GF-D8 (cell line): ENCODE measurements at regions not wholly inside any gene's neighbourhood (a gene's known extent, or its start where the extent isn't known, plus 50 kb on each side); places are given as distances from the start of the nearest gene placed in this dataset.
"Not testable (repeated sequence)": the region's sequence is repeated elsewhere in the genome, so short reads cannot be mapped to it uniquely, and the experiment has no call there.

ENCODE experiments used
- DNase-seq: peaks from one replicate; lab custom pipeline; 2025; lab: John Stamatoyannopoulos, UW

DNA sequence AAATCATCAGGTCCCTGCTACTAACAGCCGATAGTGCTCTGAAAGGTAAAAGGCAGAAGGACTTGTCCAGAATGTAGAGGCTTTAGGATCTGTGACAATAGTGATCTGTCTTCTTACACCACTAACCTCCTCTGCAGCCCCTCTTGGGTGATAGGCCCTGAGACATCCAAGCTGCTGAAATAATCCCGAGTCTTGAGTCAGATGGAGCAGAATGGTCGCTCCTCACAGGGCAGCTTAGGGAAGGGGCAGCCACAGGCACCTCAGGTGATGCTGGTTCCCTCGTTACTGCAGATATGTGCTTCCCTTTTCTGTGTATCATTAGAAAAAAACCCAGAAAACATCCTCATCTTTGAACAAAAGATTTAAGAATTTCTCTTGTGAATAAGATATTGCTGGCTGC, 157.1 kb upstream of the DLX2 start:
- DNase-seq: no peak

GRCh38 chr2:172260336-172260735, 157.6 kb upstream of the DLX2 start:
- no peak for DNase-seq

DNA sequence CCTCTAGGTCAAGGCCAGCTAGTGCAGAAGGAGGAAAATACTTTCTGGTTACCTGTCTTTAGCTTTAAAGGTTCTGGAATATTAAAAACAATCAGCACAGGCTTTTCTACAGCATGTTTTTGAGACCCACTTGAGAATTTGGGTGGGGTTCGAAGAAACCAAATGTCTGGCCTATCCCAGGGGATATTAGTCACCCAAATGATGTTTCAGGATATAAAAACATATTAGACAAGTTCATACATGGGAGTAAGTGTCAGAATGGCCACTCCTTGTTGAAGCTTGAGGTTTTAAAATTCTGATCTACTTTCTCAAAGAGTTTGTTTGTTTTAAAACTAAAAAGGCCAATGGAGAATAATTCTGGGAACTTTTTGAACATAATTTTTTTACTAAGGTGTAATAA, 158.6 kb upstream of the DLX2 start:
- no peak for DNase-seq

- DNase-seq: no peak
Observed at GRCh38 chr2:172262486-172262885, 159.8 kb upstream of the DLX2 start.

- DNase-seq: not testable (repeated sequence)
Observed at GRCh38 chr2:172264820-172265219, 162.1 kb upstream of the DLX2 start.

DNA sequence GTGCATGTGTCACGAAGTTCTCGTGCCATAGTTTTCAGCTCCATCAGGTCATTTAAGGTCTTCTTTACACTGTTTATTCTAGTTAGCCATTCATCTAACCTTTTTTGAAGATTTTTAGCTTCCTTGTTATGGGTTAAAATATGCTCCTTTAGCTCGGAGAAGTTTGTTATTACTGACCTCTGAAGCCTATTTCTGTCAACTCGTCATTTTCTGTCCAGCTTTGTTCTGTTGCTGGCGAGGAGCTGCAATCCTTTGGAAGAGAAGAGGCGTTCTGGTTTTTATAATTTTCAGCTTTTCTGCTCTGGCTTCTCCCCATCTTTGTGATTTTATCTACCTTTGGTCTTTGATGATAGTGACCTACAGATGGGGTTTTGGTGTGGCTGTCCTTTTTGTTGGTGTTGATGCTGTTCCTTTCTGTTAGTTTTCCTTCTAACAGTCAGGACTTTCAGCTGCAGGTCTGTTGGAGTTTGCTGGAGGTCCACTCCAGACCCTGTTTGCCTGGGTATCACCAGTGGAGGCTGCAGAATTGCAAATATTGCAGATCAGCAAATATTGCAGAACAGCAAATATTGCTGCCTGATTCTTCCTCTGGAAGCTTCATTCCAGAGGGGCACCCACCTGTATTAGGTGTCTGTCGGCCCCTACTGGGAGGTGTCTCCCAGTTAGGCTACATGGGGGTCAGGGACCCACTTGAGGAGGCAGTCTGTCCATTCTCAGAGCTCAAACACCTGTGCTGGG, 157.7 kb upstream of the ITGA6 start:
- not testable (repeated sequence) for DNase-seq

GRCh38 chr2:172270278-172271079, 156.9 kb upstream of the ITGA6 start:
- DNase-seq: no peak

DNA sequence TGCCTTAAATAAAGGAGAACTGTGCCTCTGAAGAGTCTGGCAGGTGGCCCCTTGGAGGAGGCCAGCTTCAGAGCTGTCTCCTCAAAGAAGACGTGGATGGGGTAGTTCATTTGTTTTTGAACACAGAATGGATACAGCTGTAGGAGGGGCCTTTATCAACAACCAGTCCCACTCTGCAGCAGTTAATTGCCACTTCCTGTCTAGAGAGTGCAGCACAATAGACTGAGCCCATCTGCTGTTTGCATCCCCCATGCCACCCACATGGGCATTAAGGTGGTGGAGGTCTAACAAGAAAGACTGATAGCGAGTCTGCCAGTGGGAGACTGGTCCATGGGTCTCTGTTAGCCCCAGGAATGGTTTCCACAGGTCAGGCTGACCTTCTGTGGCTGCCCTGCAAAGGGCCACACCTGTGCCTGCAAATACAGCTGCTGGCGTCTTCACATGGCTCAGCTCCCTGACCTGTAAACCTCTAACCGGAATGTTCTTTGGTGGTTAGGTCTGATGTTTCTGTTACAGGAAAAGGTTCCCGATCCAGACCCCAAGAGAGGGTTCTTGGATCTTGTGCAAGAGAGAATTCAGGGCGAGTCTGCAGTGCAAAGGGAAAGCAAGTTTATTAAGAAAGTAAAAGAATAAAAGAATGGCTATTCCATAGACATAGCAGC, 153.3 kb upstream of the ITGA6 start:
- DNase-seq: no peak

DNA sequence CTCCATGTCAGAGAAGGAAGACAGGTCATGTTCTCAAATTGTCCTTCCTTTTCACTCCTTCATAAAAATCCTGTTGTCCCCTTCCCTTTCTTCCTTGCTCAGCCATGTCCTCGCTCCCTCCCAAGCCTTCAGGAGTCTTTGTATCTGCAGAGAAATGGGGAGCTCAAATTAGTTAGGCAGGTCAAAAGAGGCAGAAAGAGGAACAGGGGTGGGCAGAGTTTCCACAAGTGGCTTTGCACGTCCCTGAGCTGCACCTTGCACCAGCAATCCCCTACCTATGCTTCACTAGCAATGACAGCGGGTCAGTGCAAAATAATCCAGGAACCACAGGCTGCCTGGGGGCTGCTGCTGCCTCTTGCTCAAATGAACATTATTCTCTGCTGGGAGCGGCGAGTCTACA, 152.1 kb upstream of the ITGA6 start:
- no peak for DNase-seq

- DNase-seq: no peak
Observed at GRCh38 chr2:172276961-172277360, 150.4 kb upstream of the ITGA6 start.

DNA sequence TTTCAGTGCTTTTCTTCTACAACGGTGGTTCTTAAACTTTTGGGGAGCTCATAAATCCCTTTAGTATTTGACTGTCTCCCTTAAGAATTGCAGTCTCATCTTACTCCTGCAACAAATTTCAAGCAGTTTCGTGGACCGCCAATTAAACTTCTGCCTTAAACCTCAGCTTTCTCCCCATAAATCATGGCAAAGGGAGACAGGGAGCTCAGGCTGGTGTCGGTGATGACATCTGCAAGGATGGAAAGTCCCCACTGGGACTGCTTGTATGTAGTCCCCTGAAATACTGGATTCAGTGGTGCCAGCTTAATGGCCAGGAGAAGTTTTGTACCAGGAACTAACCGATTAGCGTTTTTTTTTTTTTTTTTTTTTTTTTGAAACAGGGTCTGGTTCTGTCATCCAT, 148.7 kb upstream of the ITGA6 start:
- no peak for DNase-seq

DNA sequence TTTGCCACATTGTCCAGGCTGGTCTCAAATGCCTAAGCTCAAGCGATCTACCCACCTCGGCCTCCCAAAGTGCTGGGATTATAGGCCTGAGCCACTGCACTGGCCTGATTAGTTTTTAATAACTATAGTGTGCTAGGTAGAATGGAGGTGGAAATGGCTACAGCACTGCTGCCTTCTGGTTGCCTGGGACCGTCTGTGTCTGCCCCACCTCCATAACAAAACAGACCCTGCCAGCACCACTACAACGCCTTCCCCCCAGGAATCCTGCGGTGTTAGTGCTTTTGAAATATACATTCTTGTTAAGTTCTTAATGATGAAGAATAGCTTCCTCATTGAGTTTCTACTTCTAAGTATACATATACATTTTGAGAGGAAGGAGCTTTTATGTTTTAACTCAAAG, 148.2 kb upstream of the ITGA6 start:
- DNase-seq: no peak

DNA sequence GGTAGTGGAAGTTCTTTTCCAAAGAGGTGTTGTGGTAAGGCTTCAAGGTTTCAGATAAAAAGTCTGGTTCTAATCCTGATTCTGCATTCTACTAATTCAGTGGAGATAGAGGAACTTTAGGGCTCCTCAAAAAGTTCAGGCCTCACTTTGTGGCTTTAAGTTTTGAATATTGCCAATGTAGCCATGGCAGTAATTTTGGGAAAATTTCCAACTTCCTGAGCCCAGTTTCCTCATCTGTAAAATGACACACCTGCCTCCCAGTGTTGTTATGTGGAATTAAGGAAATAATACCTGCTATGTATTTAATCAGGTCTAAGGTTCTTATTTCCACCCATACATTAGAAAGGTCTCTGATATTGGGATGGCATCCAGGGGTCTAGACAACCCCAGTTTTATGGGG, 147.6 kb upstream of the ITGA6 start:
- no peak for DNase-seq

GRCh38 chr2:172280571-172281361, 146.6 kb upstream of the ITGA6 start:
- peak; percentile 60 for DNase-seq

DNA sequence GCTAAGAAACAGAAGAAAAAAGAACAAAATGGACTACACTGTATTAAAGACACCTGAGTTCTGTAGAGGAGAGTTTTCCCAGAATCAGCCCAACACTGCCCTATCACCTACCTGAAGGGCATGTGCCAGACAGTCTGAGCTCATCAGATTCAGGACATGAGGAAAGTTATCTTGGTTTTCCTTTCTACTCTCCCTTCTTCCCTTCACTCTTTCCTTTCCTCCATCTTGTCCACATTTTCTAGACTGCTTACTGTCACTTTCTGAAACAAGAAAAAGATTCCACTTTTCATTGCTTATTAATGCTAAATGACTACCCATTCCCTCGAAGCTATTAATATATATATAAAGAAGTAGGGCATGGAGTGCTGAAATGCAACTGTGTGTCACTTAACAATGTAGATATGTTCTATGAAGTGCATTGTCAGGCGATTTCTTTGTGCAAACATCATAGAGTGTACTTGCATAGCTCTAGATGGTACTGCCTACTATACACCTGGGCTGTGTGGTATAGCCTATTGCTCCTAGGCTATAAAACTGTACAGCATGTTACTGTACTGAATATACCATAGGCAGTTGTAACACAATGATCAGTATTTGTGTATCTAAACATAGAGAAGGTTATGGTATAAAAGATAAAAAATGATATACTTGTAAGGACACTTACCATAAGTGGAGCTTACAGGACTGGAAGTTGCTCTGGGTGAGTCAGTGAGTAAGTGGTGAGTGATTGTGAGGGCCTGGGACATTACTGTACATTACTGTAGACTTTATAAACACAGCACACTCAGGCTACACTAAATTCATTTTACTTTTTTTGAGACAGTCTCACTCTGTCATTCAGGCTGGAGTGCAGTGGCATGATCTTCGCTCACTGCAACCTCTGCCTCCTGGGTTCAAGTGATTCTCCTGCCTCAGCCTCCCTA, 145.5 kb upstream of the ITGA6 start:
- DNase-seq: no peak

GRCh38 chr2:172282944-172283343, 144.4 kb upstream of the ITGA6 start:
- DNase-seq: no peak

DNA sequence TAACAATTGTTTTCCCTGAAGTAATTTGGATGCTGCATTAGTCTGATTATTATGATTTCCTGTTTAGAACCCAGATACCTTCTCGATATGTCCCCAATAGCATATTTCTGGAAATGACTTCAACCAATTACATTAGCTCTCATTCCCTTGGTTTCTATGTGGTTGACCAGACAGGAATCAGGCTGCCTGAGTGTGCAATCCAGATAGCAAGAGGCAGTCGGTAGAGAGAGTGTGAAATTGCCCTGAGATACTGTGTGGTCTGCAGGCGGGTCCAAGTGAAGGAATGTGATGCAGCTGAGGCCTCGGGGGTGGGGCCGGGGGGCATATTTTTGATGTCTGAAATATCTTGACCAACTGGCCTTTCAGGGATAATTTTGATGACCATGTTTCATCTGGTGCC, 143.9 kb upstream of the ITGA6 start:
- no peak for DNase-seq

- no peak for DNase-seq
Observed at GRCh38 chr2:172284209-172284608, 143.2 kb upstream of the ITGA6 start.

- no peak for DNase-seq
Observed at GRCh38 chr2:172285010-172285621, 142.3 kb upstream of the ITGA6 start.

DNA sequence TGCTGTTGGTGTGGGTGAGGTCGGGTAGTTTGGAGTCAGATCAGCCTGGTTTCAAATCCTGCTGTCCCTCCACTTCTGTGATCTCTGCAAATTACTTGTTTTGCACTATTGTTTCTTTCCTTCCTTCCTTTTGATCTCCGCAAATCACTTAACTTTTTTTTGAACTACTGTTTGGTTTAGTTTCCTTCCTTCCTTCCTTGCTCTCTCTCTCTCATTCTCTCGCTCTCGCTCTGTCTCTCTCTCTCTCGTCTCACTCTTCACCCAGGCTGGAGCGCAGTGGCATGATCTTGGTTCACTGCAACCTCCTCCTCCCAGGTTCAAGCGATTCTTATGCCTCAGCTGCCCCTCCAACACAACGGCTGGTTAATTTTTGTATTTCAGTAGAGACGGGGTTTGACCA, 141.6 kb upstream of the ITGA6 start:
- DNase-seq: no peak

- DNase-seq: no peak
Observed at GRCh38 chr2:172287190-172287589, 140.2 kb upstream of the ITGA6 start.
